ENCODE measurements at regions not wholly inside any gene's neighbourhood (a gene's known extent, or its start where the extent isn't known, plus 50 kb on each side); places are given as distances from the start of the nearest gene placed in this dataset.

DNA sequence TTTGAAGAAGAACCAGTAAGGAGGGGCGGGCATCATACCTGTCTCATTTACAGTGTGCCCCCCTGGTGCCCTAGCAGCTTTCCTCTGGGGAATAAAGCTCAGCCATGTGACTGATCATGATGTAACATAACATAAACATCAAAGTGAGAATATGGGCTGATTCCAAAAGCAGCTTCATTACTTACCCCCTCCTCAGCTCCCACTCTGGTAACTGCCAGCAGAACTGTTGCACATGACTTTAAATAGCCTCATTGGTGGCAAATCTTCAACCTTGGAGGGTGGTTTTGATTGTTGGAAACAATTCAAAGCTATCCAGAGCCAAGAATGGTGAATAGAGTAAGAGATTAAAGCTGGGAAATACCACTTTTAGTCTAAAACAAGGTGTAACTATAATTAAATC is 384.6 kb downstream of the BUD13 start:
- WGBS (ENCODE audit: missing lambda C conversion rate), result 8% methylated on average over 1 of the region's 1 CpG
- no peak overlapping the region for H3K27ac ChIP-seq
- TF ChIP-seq RARB (CRISPR knock-in tag; IDR thresholded peaks at IDR 0.05), result no peak
- no peak for TF ChIP-seq CHD2 (IDR thresholded peaks at IDR 0.05; ENCODE audit: low read length, partially characterized antibody)
- TF ChIP-seq POLR2A (IDR thresholded peaks at IDR 0.05; ENCODE audit: low read length), result no peak
- TF ChIP-seq MAFK (IDR thresholded peaks at IDR 0.05; ENCODE audit: partially characterized antibody), result no peak
- TF ChIP-seq RAD21 (conservative IDR thresholded peaks at IDR 0.05 in 1 of 2, IDR thresholded peaks at IDR 0.05 in 1 of 2), result no peak
- no peak for TF ChIP-seq PHF8 (IDR thresholded peaks at IDR 0.05; ENCODE audit: borderline replicate concordance, low read depth)
- TF ChIP-seq, protein P1, sequence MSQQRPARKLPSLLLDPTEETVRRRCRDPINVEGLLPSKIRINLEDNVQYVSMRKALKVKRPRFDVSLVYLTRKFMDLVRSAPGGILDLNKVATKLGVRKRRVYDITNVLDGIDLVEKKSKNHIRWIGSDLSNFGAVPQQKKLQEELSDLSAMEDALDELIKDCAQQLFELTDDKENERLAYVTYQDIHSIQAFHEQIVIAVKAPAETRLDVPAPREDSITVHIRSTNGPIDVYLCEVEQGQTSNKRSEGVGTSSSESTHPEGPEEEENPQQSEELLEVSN (IDR thresholded peaks at IDR 0.05; ENCODE audit: borderline replicate concordance, low read depth), result no peak
- TF ChIP-seq HOXA7 (CRISPR knock-in tag; IDR thresholded peaks at IDR 0.05), result no peak
- no peak for TF ChIP-seq ESRRA (IDR thresholded peaks at IDR 0.05; ENCODE audit: borderline replicate concordance, low read length)
- no peaks in the 10 kb centered on the region for H3K4me1 ChIP-seq
- FAIRE-seq (no peak), ATAC-seq (no peak), DNase-seq (ENCODE audit: low read depth in 1 of 2, low spot score in 1 of 2) (no peak)
- CTCF ChIA-PET, result no interaction called here
- POLR2A ChIA-PET, result no interaction called here
- H3K4me3 ChIP-seq, result no peak overlapping the region
- no peak overlapping the region for H3K4me2 ChIP-seq
- H3K9me3 ChIP-seq, result no peaks in the 10 kb centered on the region

DNA sequence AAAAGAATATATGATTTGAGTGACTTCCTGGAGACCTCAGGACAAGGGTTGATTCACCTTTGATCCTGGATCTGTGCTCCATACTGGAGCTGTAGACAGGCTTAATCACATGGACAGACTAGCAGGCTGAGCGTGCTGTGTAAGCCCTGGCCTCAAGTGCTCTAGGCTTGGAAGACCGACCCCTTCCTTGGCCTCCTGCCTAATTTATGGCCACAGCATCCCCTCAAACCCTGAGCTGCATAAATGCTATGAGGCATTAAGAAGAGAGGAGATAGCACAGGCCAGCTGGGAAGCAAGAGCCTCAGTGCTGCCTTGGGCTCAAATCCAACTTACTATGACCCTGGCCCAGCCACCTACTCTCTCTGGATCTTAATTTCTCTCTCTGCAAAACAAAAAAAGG is 385.1 kb downstream of the BUD13 start:
- TF ChIP-seq SMC3 (IDR thresholded peaks at IDR 0.05), result no peak
- 6% methylated on average over 2 of the region's 2 CpGs for WGBS (ENCODE audit: missing lambda C conversion rate)
- Histone ChIP-seq H3K4me2 (no peak overlapping the region), H3K27ac (no peak overlapping the region), H3K4me1 (no peaks in the 10 kb centered on the region), H3K9me3 (no peaks in the 10 kb centered on the region), H3K4me3 (no peak overlapping the region)
- CTCF ChIA-PET, result no interaction called here
- no peak for FAIRE-seq
- no peak for DNase-seq (ENCODE audit: low read depth in 1 of 2, low spot score in 1 of 2)
- no peak for ATAC-seq
- POLR2A ChIA-PET, result no interaction called here

DNA sequence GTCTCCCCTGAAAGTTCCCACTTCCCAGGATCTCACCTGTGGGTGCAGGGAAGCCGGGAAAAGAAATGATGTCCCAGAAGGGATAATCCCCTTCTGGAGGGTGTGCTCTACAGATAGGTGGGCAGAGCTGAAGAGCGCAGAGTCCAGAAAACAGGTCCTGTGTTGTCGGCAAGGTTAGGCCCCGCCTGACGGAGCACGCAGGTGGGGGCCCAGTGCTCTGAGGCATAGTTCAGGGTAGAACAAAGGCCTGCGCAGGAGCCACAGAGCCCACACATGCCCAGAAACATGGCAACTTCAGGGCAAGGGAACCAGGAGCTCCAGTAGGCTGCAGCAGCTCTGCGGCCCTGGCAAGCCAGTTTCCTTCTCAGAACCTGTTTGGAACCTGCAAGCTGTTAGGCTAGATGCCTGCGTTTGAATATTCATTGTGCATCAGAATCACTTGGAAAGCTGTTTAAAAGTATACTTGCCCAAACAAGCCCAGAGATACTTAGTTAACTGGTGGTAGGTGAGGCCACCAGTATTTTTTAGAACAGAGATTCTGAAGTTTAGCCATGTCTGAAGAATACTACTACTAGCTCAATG is 386.6 kb downstream of the BUD13 start:
- CTCF ChIA-PET, result no interaction called here
- POLR2A ChIA-PET, result no interaction called here
- Histone ChIP-seq H3K27ac (no peak overlapping the region), H3K4me1 (no peaks in the 10 kb centered on the region), H3K4me3 (no peak overlapping the region), H3K4me2 (no peak overlapping the region), H3K9me3 (no peaks in the 10 kb centered on the region)
- WGBS (ENCODE audit: missing lambda C conversion rate), result 38% methylated on average over 8 of the region's 9 CpGs
- ATAC-seq, result no peak
- no peak for DNase-seq (ENCODE audit: low read depth in 1 of 2, low spot score in 1 of 2)
- TF ChIP-seq, protein P2, sequence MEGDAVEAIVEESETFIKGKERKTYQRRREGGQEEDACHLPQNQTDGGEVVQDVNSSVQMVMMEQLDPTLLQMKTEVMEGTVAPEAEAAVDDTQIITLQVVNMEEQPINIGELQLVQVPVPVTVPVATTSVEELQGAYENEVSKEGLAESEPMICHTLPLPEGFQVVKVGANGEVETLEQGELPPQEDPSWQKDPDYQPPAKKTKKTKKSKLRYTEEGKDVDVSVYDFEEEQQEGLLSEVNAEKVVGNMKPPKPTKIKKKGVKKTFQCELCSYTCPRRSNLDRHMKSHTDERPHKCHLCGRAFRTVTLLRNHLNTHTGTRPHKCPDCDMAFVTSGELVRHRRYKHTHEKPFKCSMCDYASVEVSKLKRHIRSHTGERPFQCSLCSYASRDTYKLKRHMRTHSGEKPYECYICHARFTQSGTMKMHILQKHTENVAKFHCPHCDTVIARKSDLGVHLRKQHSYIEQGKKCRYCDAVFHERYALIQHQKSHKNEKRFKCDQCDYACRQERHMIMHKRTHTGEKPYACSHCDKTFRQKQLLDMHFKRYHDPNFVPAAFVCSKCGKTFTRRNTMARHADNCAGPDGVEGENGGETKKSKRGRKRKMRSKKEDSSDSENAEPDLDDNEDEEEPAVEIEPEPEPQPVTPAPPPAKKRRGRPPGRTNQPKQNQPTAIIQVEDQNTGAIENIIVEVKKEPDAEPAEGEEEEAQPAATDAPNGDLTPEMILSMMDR (IDR thresholded peaks at IDR 0.05), result no peak
- TF ChIP-seq RFX5 (IDR thresholded peaks at IDR 0.05) (no peak), GATA3 (IDR thresholded peaks at IDR 0.05; ENCODE audit: borderline replicate concordance) (no peak), ZSCAN20 (CRISPR knock-in tag; IDR thresholded peaks at IDR 0.05) (no peak), RCOR1 (IDR thresholded peaks at IDR 0.05; ENCODE audit: low read depth, low read length) (no peak), CHD2 (IDR thresholded peaks at IDR 0.05; ENCODE audit: low read length, partially characterized antibody) (no peak), FOSB (CRISPR knock-in tag; IDR thresholded peaks at IDR 0.05) (no peak), TP53 (CRISPR knock-in tag; IDR thresholded peaks at IDR 0.05) (no peak), CHD4 (IDR thresholded peaks at IDR 0.05; ENCODE audit: borderline replicate concordance) (no peak), RARB (CRISPR knock-in tag; IDR thresholded peaks at IDR 0.05) (no peak), FOSL2 (IDR thresholded peaks at IDR 0.05) (no peak), FOSL2 (CRISPR knock-in tag; IDR thresholded peaks at IDR 0.05) (no peak)
- TF ChIP-seq, protein P3, sequence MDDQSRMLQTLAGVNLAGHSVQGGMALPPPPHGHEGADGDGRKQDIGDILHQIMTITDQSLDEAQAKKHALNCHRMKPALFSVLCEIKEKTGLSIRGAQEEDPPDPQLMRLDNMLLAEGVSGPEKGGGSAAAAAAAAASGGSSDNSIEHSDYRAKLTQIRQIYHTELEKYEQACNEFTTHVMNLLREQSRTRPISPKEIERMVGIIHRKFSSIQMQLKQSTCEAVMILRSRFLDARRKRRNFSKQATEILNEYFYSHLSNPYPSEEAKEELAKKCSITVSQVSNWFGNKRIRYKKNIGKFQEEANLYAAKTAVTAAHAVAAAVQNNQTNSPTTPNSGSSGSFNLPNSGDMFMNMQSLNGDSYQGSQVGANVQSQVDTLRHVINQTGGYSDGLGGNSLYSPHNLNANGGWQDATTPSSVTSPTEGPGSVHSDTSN (IDR thresholded peaks at IDR 0.05), result no peak
- TF ChIP-seq, protein P4, sequence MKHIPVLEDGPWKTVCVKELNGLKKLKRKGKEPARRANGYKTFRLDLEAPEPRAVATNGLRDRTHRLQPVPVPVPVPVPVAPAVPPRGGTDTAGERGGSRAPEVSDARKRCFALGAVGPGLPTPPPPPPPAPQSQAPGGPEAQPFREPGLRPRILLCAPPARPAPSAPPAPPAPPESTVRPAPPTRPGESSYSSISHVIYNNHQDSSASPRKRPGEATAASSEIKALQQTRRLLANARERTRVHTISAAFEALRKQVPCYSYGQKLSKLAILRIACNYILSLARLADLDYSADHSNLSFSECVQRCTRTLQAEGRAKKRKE (CRISPR knock-in tag; IDR thresholded peaks at IDR 0.05; ENCODE audit: low read depth), result no peak
- TF ChIP-seq, protein P5, sequence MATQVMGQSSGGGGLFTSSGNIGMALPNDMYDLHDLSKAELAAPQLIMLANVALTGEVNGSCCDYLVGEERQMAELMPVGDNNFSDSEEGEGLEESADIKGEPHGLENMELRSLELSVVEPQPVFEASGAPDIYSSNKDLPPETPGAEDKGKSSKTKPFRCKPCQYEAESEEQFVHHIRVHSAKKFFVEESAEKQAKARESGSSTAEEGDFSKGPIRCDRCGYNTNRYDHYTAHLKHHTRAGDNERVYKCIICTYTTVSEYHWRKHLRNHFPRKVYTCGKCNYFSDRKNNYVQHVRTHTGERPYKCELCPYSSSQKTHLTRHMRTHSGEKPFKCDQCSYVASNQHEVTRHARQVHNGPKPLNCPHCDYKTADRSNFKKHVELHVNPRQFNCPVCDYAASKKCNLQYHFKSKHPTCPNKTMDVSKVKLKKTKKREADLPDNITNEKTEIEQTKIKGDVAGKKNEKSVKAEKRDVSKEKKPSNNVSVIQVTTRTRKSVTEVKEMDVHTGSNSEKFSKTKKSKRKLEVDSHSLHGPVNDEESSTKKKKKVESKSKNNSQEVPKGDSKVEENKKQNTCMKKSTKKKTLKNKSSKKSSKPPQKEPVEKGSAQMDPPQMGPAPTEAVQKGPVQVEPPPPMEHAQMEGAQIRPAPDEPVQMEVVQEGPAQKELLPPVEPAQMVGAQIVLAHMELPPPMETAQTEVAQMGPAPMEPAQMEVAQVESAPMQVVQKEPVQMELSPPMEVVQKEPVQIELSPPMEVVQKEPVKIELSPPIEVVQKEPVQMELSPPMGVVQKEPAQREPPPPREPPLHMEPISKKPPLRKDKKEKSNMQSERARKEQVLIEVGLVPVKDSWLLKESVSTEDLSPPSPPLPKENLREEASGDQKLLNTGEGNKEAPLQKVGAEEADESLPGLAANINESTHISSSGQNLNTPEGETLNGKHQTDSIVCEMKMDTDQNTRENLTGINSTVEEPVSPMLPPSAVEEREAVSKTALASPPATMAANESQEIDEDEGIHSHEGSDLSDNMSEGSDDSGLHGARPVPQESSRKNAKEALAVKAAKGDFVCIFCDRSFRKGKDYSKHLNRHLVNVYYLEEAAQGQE (IDR thresholded peaks at IDR 0.05), result no peak
- no peak for FAIRE-seq
